Bronchial epithelial cell (primary cell): ENCODE measurements at regions not wholly inside any gene's neighbourhood (a gene's known extent, or its start where the extent isn't known, plus 50 kb on each side); places are given as distances from the start of the nearest gene placed in this dataset.

ENCODE experiments used
- DNase-seq: peaks from one replicate; pipeline ENCODE4 v3.0.0-alpha.2; 2010; ENCODE audit warnings: low read depth
- FAIRE-seq: peaks from 2 replicates; lab custom pipeline; 2011; peaks lifted over from hg19 to GRCh38; lab: Jason Lieb, UNC
- H3K27me3 ChIP-seq: 2 replicates; pipeline ENCODE4 v1.5.1; 2011; ENCODE audit warnings: low read length; ENCODE audit not compliant: control insufficient read depth, insufficient read depth
- H3K36me3 ChIP-seq: 2 replicates; pipeline ENCODE4 v1.5.1; 2011; ENCODE audit warnings: low read length; ENCODE audit not compliant: control insufficient read depth, insufficient read depth
- H3K4me3 ChIP-seq: 2 replicates; pipeline ENCODE4 v1.5.1; 2011; ENCODE audit warnings: mild to moderate bottlenecking, low read depth, low read length, control low read depth
- TF ChIP-seq, protein P1 (sequence below): IDR thresholded peaks from 2 replicates; pipeline ENCODE4 v1.5.1; 2011; ENCODE audit warnings: mild to moderate bottlenecking, moderate library complexity, low read length, control low read depth, inconsistent platforms; ENCODE audit not compliant: insufficient read depth, severe bottlenecking

- TF ChIP-seq, protein P1, sequence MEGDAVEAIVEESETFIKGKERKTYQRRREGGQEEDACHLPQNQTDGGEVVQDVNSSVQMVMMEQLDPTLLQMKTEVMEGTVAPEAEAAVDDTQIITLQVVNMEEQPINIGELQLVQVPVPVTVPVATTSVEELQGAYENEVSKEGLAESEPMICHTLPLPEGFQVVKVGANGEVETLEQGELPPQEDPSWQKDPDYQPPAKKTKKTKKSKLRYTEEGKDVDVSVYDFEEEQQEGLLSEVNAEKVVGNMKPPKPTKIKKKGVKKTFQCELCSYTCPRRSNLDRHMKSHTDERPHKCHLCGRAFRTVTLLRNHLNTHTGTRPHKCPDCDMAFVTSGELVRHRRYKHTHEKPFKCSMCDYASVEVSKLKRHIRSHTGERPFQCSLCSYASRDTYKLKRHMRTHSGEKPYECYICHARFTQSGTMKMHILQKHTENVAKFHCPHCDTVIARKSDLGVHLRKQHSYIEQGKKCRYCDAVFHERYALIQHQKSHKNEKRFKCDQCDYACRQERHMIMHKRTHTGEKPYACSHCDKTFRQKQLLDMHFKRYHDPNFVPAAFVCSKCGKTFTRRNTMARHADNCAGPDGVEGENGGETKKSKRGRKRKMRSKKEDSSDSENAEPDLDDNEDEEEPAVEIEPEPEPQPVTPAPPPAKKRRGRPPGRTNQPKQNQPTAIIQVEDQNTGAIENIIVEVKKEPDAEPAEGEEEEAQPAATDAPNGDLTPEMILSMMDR: no peak
- no peak for DNase-seq
- Histone ChIP-seq H3K4me3 (no peak overlapping the region), H3K27me3 (no peaks in the 10 kb centered on the region), H3K36me3 (no peaks in the 10 kb centered on the region)
- FAIRE-seq: no peak
Observed at GRCh38 chr7:81370822-81371221, 399.0 kb downstream of the HGF start.

- TF ChIP-seq, protein P1: no peak
- FAIRE-seq: no peak
- no peaks in the 10 kb centered on the region for H3K36me3 ChIP-seq
- no peak overlapping the region for H3K4me3 ChIP-seq
- no peaks in the 10 kb centered on the region for H3K27me3 ChIP-seq
- peak; percentile 20 for DNase-seq
Observed at GRCh38 chr7:81367326-81367931, 402.4 kb downstream of the HGF start.

- DNase-seq: no peak
- no peak for FAIRE-seq
- TF ChIP-seq, protein P1: no peak
- Histone ChIP-seq H3K27me3 (no peaks in the 10 kb centered on the region), H3K4me3 (no peak overlapping the region), H3K36me3 (no peaks in the 10 kb centered on the region)
Observed at GRCh38 chr7:81366546-81366945, 403.3 kb downstream of the HGF start.

GRCh38 chr7:81361769-81362312, 408.0 kb downstream of the HGF start:
- no peak for FAIRE-seq
- no peak for DNase-seq
- Histone ChIP-seq H3K4me3 (no peak overlapping the region), H3K27me3 (no peaks in the 10 kb centered on the region), H3K36me3 (no peaks in the 10 kb centered on the region)
- TF ChIP-seq, protein P1: no peak

- Histone ChIP-seq H3K36me3 (no peaks in the 10 kb centered on the region), H3K4me3 (no peak overlapping the region), H3K27me3 (no peaks in the 10 kb centered on the region)
- FAIRE-seq (no peak), DNase-seq (no peak)
- TF ChIP-seq, protein P1: no peak
Observed at GRCh38 chr7:81355911-81356310, 413.9 kb downstream of the HGF start.

DNA sequence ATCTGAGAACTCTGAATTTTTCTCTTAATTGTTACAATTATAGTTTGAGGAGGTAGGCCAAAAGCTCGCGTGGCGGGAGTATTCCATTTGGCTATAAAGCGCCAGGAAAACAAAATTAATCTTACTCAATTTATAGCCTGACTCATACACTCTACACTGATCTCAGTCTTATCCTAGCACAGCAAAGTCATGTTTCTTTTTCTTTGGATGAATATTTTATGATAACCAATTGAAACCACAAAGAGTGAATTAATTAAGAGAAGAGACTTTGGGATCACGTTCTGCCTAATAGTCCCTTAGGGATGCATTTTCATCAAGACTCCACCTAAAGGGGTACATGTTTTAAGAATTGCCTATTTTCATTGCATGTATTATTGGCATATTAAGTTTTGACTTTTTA, 420.8 kb downstream of the HGF start:
- DNase-seq (no peak), FAIRE-seq (no peak)
- Histone ChIP-seq H3K4me3 (no peak overlapping the region), H3K36me3 (no peaks in the 10 kb centered on the region), H3K27me3 (no peaks in the 10 kb centered on the region)
- TF ChIP-seq, protein P1: no peak
